ENCODE measurements at regions not wholly inside any gene's neighbourhood (a gene's known extent, or its start where the extent isn't known, plus 50 kb on each side); places are given as distances from the start of the nearest gene placed in this dataset.

- no peak for DNase-seq (ENCODE audit: low read depth)
- in situ Hi-C loops (cut with HindIII; ENCODE audit: low sequenced_read_pairs): no loop called here
Observed at GRCh38 chr20:40339661-40340449, 349.2 kb downstream of the MAFB start.

GRCh38 chr20:40336533-40336932 is 352.5 kb downstream of the MAFB start:
- in situ Hi-C loops (cut with HindIII; ENCODE audit: low sequenced_read_pairs): no loop called here
- DNase-seq (ENCODE audit: low read depth): no peak
- H3K4me3 ChIP-seq (ENCODE audit: low read depth, low read length): no peak overlapping the region
- no peak for TF ChIP-seq CTCF (IDR thresholded peaks at IDR 0.05; ENCODE audit: low read depth, low read length, missing control alignments)

More at GRCh38 chr20:40339661-40340449, 349.2 kb downstream of the MAFB start:
- no peak overlapping the region for H3K4me3 ChIP-seq (ENCODE audit: low read depth, low read length)
- TF ChIP-seq CTCF (IDR thresholded peaks at IDR 0.05; ENCODE audit: low read depth, low read length, missing control alignments): no peak

DNA sequence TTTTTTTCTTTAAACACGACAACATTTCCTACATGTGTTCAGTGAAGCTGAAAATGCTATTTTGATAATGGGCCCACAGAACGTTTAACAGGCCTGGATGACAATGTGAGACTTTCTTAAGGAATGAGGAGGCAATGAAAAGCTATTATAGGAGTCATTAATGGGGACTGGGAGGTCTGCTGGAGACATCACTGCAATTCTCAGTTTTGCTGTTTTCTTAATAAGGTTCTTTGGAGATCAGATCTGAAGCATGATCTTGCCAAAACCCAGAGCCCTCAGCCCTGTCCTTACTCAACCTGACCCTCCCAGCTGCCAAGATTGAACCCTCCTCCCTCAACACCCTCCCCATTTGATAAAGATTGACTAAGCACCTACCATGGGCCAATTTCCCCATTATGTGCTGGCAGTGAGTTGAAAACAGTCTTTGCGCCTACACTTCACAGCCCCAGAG is 353.1 kb downstream of the MAFB start:
- no peak overlapping the region for H3K4me3 ChIP-seq (ENCODE audit: low read depth, low read length)
- no peak for DNase-seq (ENCODE audit: low read depth)
- TF ChIP-seq CTCF (IDR thresholded peaks at IDR 0.05; ENCODE audit: low read depth, low read length, missing control alignments): no peak
- in situ Hi-C loops (cut with HindIII; ENCODE audit: low sequenced_read_pairs): no loop called here

- in situ Hi-C loops (cut with HindIII; ENCODE audit: low sequenced_read_pairs): no loop called here
- no peak for TF ChIP-seq CTCF (IDR thresholded peaks at IDR 0.05; ENCODE audit: low read depth, low read length, missing control alignments)
- no peak overlapping the region for H3K4me3 ChIP-seq (ENCODE audit: low read depth, low read length)
- no peak for DNase-seq (ENCODE audit: low read depth)
Observed at GRCh38 chr20:40335437-40335836, 353.6 kb downstream of the MAFB start.

- H3K4me3 ChIP-seq (ENCODE audit: low read depth, low read length): no peak overlapping the region
- TF ChIP-seq CTCF (IDR thresholded peaks at IDR 0.05; ENCODE audit: low read depth, low read length, missing control alignments): no peak
- DNase-seq (ENCODE audit: low read depth): no peak
- in situ Hi-C loops (cut with HindIII; ENCODE audit: low sequenced_read_pairs): no loop called here
Observed at GRCh38 chr20:40333591-40333990, 355.4 kb downstream of the MAFB start.

DNA sequence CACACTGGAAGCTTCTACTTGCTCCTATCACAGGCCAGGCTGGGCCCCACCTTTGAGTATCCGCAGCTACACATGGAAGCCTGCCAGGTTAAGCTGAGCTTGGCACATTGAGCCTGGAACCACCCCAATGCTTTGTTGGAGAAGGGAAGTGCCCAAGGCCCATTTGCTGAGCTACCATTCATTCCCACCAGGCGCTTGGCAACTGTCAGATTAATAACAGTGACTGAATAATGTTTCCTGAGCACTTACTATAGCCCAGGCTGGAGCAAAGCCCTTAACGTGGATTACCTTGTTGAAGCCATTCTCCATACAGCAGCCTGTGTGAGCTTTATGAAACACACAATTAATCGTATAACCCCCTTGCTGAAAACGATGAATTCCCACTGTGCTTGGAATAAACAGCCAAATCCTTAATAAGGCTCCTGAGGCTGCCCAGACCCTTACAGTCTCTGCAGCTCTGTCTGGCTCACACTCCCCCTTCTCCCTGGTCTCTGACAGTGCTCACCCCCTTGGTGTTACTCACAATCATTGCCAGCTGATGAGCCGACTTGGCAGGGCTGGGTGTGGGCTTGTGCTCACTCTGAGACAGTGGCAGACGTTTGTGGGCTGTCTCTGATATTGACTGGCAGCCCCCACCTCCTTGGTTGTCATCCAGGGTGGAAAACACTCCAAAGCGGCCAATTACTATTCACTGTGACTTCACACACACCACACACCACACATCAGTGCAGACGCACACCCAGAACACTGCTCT is 357.1 kb downstream of the MAFB start:
- in situ Hi-C loops (cut with HindIII; ENCODE audit: low sequenced_read_pairs): no loop called here
- DNase-seq (ENCODE audit: low read depth): no peak
- TF ChIP-seq CTCF (IDR thresholded peaks at IDR 0.05; ENCODE audit: low read depth, low read length, missing control alignments): no peak
- no peak overlapping the region for H3K4me3 ChIP-seq (ENCODE audit: low read depth, low read length)
